SK-N-SH (cell line): ENCODE measurements at regions not wholly inside any gene's neighbourhood (a gene's known extent, or its start where the extent isn't known, plus 50 kb on each side); places are given as distances from the start of the nearest gene placed in this dataset.
"Not testable (repeated sequence)": the region's sequence is repeated elsewhere in the genome, so short reads cannot be mapped to it uniquely, and the experiment has no call there.

Source experiments
- CTCF ChIA-PET: fragments of 300-600, 350-600 bp; formaldehyde crosslinking; extraction: SDS; loops from one replicate; lab custom pipeline; 2021; lab: Yijun Ruan, JAX
- POLR2A ChIA-PET: fragments of 350-600 bp; sonication (Branson Sonifier 250); formaldehyde crosslinking; extraction: SDS; loops from one replicate; lab custom pipeline; 2020; ENCODE audit warnings: antibody characterized with exemption, inconsistent platforms; lab: Yijun Ruan, JAX
- DNase-seq: peaks from one replicate; pipeline ENCODE4 v3.0.0; 2012
- H2AFZ ChIP-seq: fragments of 200-600 bp; sonication (generic); 2 replicates; pipeline ENCODE4 v1.8.1; 2016; ENCODE audit warnings: antibody characterized with exemption, mild to moderate bottlenecking, low read depth
- H3F3A ChIP-seq: fragments of 200-600 bp; sonication (generic); replicated peaks from 2 replicates; pipeline ENCODE3; 2016; ENCODE audit warnings: antibody characterized with exemption, mild to moderate bottlenecking; ENCODE audit not compliant: insufficient read depth
- H3K27ac ChIP-seq, 2 experiments: fragments of 200-500 bp in 1 of 2; fragments of 200-600 bp in 1 of 2; sonication (Bioruptor generic) in 1 of 2; sonication (generic), shearing (Covaris generic) in 1 of 2; 2 replicates each; pipeline versions ENCODE4 v1.5.1 to v1.6.1; 2014 to 2016; ENCODE audit warnings: low read depth in 2 of 2, inconsistent platforms in 1 of 2, low read length in 1 of 2, mild to moderate bottlenecking in 1 of 2, mixed read lengths in 1 of 2
- H3K27me3 ChIP-seq: fragments of 200-600 bp; sonication (generic), shearing (Covaris generic); 2 replicates; pipeline ENCODE4 v1.6.1; 2016; ENCODE audit warnings: mixed run types; ENCODE audit not compliant: insufficient read depth
- H3K36me3 ChIP-seq, 2 experiments: fragments of 200-500 bp in 1 of 2; fragments of 200-600 bp in 1 of 2; sonication (Bioruptor generic) in 1 of 2; sonication (generic) in 1 of 2; replicated peaks in 1 of 2; 2 replicates each; pipeline versions ENCODE3 to v1.5.1; 2014 to 2016; ENCODE audit warnings: low read length in 1 of 2, mild to moderate bottlenecking in 1 of 2; ENCODE audit not compliant: insufficient read depth in 2 of 2, control insufficient read depth in 1 of 2
- H3K4me1 ChIP-seq, 2 experiments: fragments of 200-500 bp in 1 of 2; fragments of 200-600 bp in 1 of 2; sonication (Bioruptor generic) in 1 of 2; sonication (generic), shearing (Covaris generic) in 1 of 2; 2 replicates each; pipeline versions ENCODE4 v1.5.1 to v1.6.1; 2014 to 2016; ENCODE audit warnings: low read depth in 1 of 2, low read length in 1 of 2, mixed run types in 1 of 2; ENCODE audit not compliant: insufficient read depth in 2 of 2, control insufficient read depth in 1 of 2
- H3K4me2 ChIP-seq: fragments of 200-600 bp; sonication (generic), shearing (Covaris generic); 2 replicates; pipeline ENCODE4 v1.6.1; 2017; ENCODE audit warnings: mixed run types
- H3K4me3 ChIP-seq, 2 experiments: fragments of 200-500 bp in 1 of 2; fragments of 200-600 bp in 1 of 2; sonication (Bioruptor generic) in 1 of 2; sonication (generic), shearing (Covaris generic) in 1 of 2; 2 replicates each; pipeline versions ENCODE4 v1.5.1 to v1.8.1; 2014 to 2016; ENCODE audit warnings: low read depth in 2 of 2, inconsistent platforms in 1 of 2, low read length in 1 of 2, mild to moderate bottlenecking in 1 of 2, mixed read lengths in 1 of 2, moderate library complexity in 1 of 2
- H3K79me2 ChIP-seq: fragments of 200-600 bp; sonication (generic); 2 replicates; pipeline ENCODE4 v1.8.1; 2017; ENCODE audit warnings: mild to moderate bottlenecking; ENCODE audit not compliant: insufficient read depth
- H3K9ac ChIP-seq: fragments of 200-600 bp; sonication (generic); 2 replicates; pipeline ENCODE4 v1.6.1; 2017; ENCODE audit warnings: mixed run types
- H3K9me2 ChIP-seq: fragments of 200-600 bp; sonication (generic); 2 replicates; pipeline ENCODE4 v1.6.1; 2017; ENCODE audit warnings: mixed run types
- H3K9me3 ChIP-seq: fragments of 200-600 bp; sonication (generic); 2 replicates; pipeline ENCODE4 v1.6.1; 2017; ENCODE audit warnings: mixed run types, mild to moderate bottlenecking, moderate library complexity
- H4K20me1 ChIP-seq: fragments of 200-600 bp; sonication (generic); 2 replicates; pipeline ENCODE4 v1.6.1; 2017; ENCODE audit warnings: mild to moderate bottlenecking, mixed run types; ENCODE audit not compliant: insufficient read depth
- FOXJ3 ChIP-seq: sonication (generic); formaldehyde crosslinking; IDR thresholded peaks from 2 replicates; pipeline ENCODE4 v1.5.1; 2020; ENCODE audit warnings: mild to moderate bottlenecking, missing genetic modification reagents
- FOXM1 ChIP-seq: IDR thresholded peaks from 2 replicates; pipeline ENCODE4 v1.4.0; 2012; ENCODE audit warnings: low read depth, mild to moderate bottlenecking
- JUND ChIP-seq: IDR thresholded peaks from 2 replicates; pipeline ENCODE4 v1.4.0; 2012
- MAX ChIP-seq: IDR thresholded peaks from 2 replicates; pipeline ENCODE4 v1.4.0; 2012; ENCODE audit warnings: low read depth
- MEF2A ChIP-seq: IDR thresholded peaks from 2 replicates; pipeline ENCODE4 v1.4.0; 2012; ENCODE audit warnings: low read depth, borderline replicate concordance
- MXI1 ChIP-seq: IDR thresholded peaks from 2 replicates; pipeline ENCODE4 v1.6.1; 2012; ENCODE audit warnings: mild to moderate bottlenecking, low read depth, low read length, improper control_type of control experiment
- POLR2AphosphoS5 ChIP-seq: IDR thresholded peaks from 2 replicates; pipeline ENCODE4 v1.6.1; 2012; ENCODE audit warnings: low read depth, low read length
- RCOR1 ChIP-seq: fragments of 150-350 bp; IDR thresholded peaks from 2 replicates; pipeline ENCODE4 v1.6.1; 2017; ENCODE audit warnings: antibody characterized with exemption, low read length
- RFX5 ChIP-seq: IDR thresholded peaks from 2 replicates; pipeline ENCODE4 v1.6.1; 2012; ENCODE audit warnings: mild to moderate bottlenecking, improper control_type of control experiment, low read length
- RXRA ChIP-seq: IDR thresholded peaks from 2 replicates; pipeline ENCODE4 v1.4.0; 2012; ENCODE audit warnings: low read depth, mild to moderate bottlenecking, borderline replicate concordance
- SIN3A ChIP-seq: IDR thresholded peaks from 2 replicates; pipeline ENCODE4 v1.6.1; 2012; ENCODE audit warnings: low read depth, mild to moderate bottlenecking, low read length, moderate library complexity, borderline replicate concordance
- TAF1 ChIP-seq: IDR thresholded peaks from 2 replicates; pipeline ENCODE4 v1.6.1; 2012; ENCODE audit warnings: low read depth, mild to moderate bottlenecking, low read length, moderate library complexity, borderline replicate concordance
- YY1 ChIP-seq: IDR thresholded peaks from 2 replicates; pipeline ENCODE4 v1.4.0; 2012; ENCODE audit warnings: low read depth, mild to moderate bottlenecking
- ZBTB33 ChIP-seq: IDR thresholded peaks from 2 replicates; pipeline ENCODE4 v1.4.0; 2012; ENCODE audit warnings: low read depth, borderline replicate concordance
- WGBS: methylation state at CpG from one replicate; pipeline ENCODE4 v1.1.6; 2017; ENCODE audit warnings: low lambda C conversion rate; 5-methylcytosine and 5-hydroxymethylcytosine counted together
- TF ChIP-seq, protein P1 (sequence below): fragments of 150-350 bp; IDR thresholded peaks from 2 replicates; pipeline ENCODE4 v1.6.1; 2016; ENCODE audit warnings: mild to moderate bottlenecking, low read depth, low read length

DNA sequence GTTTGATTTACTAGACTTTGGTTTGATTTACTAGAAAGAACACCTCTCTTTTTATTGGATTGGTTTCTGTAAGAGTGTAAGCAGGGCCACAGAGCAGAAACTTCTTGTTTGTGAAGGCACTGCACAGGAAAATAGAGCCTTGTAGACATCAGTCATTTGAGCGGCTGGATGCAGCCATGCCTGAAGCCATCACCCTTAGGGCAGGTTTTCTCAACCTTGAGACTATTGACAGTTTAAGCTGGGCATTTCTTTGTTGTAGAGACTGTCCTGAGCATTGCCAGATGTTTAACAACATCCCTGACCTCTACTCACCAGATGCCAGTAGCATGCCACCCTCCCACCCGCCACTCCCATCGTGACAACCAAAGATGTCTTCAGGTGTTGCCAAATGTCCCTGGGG lies 130.2 kb upstream of the SULF2 start:
- H2AFZ ChIP-seq, result no peak overlapping the region
- CTCF ChIA-PET, result no interaction called here
- H3K79me2 ChIP-seq, result no peaks in the 10 kb centered on the region
- TF ChIP-seq SIN3A (no peak), MXI1 (no peak), ZBTB33 (no peak), RFX5 (no peak), RCOR1 (no peak), RXRA (no peak), TAF1 (no peak), MEF2A (no peak), FOXJ3 (CRISPR knock-in tag) (no peak), MAX (no peak), POLR2AphosphoS5 (no peak)
- TF ChIP-seq, protein P1, sequence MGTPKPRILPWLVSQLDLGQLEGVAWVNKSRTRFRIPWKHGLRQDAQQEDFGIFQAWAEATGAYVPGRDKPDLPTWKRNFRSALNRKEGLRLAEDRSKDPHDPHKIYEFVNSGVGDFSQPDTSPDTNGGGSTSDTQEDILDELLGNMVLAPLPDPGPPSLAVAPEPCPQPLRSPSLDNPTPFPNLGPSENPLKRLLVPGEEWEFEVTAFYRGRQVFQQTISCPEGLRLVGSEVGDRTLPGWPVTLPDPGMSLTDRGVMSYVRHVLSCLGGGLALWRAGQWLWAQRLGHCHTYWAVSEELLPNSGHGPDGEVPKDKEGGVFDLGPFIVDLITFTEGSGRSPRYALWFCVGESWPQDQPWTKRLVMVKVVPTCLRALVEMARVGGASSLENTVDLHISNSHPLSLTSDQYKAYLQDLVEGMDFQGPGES, result no peak
- TF ChIP-seq, all 33 proteins: peak for 0
- no peak for DNase-seq
- H3K4me3 ChIP-seq, result no peak overlapping the region
- H3K27ac ChIP-seq, result no peak overlapping the region
- no peak overlapping the region for H3K9ac ChIP-seq
- H3K9me2 ChIP-seq, result no peaks in the 10 kb centered on the region
- no peaks in the 10 kb centered on the region for H3F3A ChIP-seq
- H3K4me2 ChIP-seq, result no peak overlapping the region
- H3K36me3 ChIP-seq, result no peaks in the 10 kb centered on the region
- no peaks in the 10 kb centered on the region for H3K27me3 ChIP-seq
- H3K4me1 ChIP-seq, result no peaks in the 10 kb centered on the region
- POLR2A ChIA-PET, result no interaction called here
- no peaks in the 10 kb centered on the region for H4K20me1 ChIP-seq
- 79% methylated on average over 3 of the region's 3 CpGs for WGBS
- no peaks in the 10 kb centered on the region for H3K9me3 ChIP-seq

GRCh38 chr20:47914792-47915191 lies 129.5 kb upstream of the SULF2 start:
- H3K9ac ChIP-seq, result no peak overlapping the region
- H2AFZ ChIP-seq, result no peak overlapping the region
- H3K4me1 ChIP-seq, result no peaks in the 10 kb centered on the region
- no peaks in the 10 kb centered on the region for H3K9me3 ChIP-seq
- no peaks in the 10 kb centered on the region for H3F3A ChIP-seq
- H3K4me3 ChIP-seq, result no peak overlapping the region
- no peaks in the 10 kb centered on the region for H3K9me2 ChIP-seq
- no peaks in the 10 kb centered on the region for H3K36me3 ChIP-seq
- TF ChIP-seq RXRA (no peak), MXI1 (no peak), FOXM1 (no peak), YY1 (no peak), JUND (no peak)
- no peaks in the 10 kb centered on the region for H3K79me2 ChIP-seq
- WGBS, result 23% methylated on average over 1 of the region's 1 CpG
- no peaks in the 10 kb centered on the region for H4K20me1 ChIP-seq
- H3K27me3 ChIP-seq, result no peaks in the 10 kb centered on the region
- no peak overlapping the region for H3K4me2 ChIP-seq
- ChIA-PET CTCF (interaction anchor here (1.3 kb wide), 1 partner anchor 128 kb away, joined by 3 read pairs; no protein-coding TSS in a partner anchor), POLR2A (no interaction called here)
- no peak overlapping the region for H3K27ac ChIP-seq
- DNase-seq, result no peak

DNA sequence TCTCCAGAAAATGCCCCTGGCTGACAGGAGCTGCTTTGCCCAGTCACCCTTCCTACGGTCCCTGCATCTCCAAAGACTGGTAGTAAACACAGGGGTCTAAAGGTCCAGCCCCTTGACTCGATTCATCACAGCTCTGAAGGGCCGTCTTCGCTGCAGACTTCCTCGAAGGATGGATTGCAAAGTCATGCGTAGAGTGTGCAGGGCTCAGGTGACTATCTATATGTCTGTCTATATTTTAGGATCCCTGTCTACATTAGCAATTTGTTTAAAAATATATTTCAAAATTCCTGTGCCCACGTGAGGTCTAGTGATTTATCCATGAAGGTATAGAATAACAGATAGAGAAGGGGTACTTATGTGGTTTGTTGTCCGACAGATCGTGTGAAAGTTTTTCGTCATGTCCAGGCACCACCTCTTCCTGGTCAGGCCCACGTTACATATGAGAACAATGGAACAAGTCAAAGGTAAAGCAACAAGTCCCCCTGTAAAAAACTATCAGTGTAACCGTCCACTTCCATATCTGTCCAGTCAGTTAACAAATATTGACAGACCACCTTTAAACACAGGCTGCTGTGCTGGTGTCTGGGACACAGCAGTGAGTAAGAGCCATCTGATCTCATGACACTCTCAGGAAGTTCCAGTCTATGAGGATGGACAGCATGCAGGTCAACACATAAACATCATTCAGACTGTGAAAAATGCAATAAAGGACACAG lies 127.7 kb upstream of the SULF2 start:
- H3K27me3 ChIP-seq, H3K9ac ChIP-seq, H3F3A ChIP-seq, H3K4me2 ChIP-seq, DNase-seq, POLR2A ChIA-PET, H4K20me1 ChIP-seq, H3K27ac ChIP-seq, CTCF ChIA-PET, H3K4me1 ChIP-seq, H3K9me2 ChIP-seq, H3K36me3 ChIP-seq, H3K9me3 ChIP-seq, H3K79me2 ChIP-seq, H2AFZ ChIP-seq, H3K4me3 ChIP-seq: not testable (repeated sequence)
- 56% methylated on average over 11 of the region's 12 CpGs for WGBS

DNA sequence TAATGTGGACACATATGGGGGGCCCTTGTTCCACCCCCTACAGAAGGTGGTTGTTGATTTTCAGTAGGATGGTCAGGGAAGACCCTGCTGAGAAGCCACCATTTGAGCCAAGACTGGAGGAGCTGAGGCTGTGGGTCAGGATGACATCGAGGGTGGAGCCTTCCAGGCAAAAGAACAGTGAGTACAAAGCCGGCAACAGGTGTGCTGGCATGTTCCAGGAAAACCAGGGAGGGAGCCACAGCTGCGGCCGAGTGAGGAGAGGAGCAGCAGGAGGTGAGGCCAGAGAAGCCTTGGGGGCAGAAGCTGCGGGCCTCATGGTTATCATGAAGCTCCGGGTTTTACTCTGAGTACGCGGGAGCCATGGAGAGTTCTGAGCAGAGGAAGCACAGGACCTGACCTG lies 126.9 kb upstream of the SULF2 start:
- H3K9me3 ChIP-seq, H3F3A ChIP-seq, H3K4me1 ChIP-seq, DNase-seq, H3K36me3 ChIP-seq, H4K20me1 ChIP-seq, H3K4me2 ChIP-seq, H3K27ac ChIP-seq, POLR2A ChIA-PET, H3K9me2 ChIP-seq, H3K9ac ChIP-seq, H3K4me3 ChIP-seq, CTCF ChIA-PET, H2AFZ ChIP-seq, H3K27me3 ChIP-seq, H3K79me2 ChIP-seq: not testable (repeated sequence)
- 70% methylated on average over 8 of the region's 8 CpGs for WGBS
